ENCODE measurements at regions not wholly inside any gene's neighbourhood (a gene's known extent, or its start where the extent isn't known, plus 50 kb on each side); places are given as distances from the start of the nearest gene placed in this dataset.

DNA sequence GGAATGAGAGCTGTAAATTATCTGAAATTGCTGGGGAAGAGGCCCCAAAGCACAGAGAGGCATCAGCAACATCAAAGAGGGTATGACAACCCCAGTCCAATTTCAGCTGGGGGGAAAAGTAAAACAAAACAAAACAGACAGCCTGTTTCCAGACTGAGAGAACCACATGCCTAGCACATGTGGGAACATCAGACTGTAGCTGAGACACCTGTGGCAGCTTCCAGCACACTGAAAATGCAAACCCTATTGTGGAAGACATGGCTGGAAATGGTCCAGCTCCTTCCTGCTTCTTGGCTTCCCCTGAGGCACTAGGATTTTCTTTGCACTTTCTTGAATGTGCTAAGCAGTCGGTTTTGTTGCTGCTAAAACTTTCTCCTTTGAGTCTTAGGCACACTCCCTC, 240.9 kb upstream of the STS start:
- no peaks in the 10 kb centered on the region for H3K36me3 ChIP-seq (ENCODE audit: control insufficient read depth in 2 of 2, insufficient read depth in 1 of 2, low read length in 2 of 2)
- CTCF ChIA-PET = no interaction called here
- POLR2A ChIA-PET = no interaction called here
- no peaks in the 10 kb centered on the region for H3K9me3 ChIP-seq (ENCODE audit: control insufficient read depth, insufficient read depth, low read depth, low read length)
- no peak for TF ChIP-seq ZNF843 (tag by site-specific recombination; IDR thresholded peaks at IDR 0.05)
- TF ChIP-seq ZNF792 (tag by site-specific recombination; IDR thresholded peaks at IDR 0.05) = no peak
- no peak for TF ChIP-seq ZIC2 (tag by site-specific recombination; IDR thresholded peaks at IDR 0.05)
- TF ChIP-seq, protein P1, sequence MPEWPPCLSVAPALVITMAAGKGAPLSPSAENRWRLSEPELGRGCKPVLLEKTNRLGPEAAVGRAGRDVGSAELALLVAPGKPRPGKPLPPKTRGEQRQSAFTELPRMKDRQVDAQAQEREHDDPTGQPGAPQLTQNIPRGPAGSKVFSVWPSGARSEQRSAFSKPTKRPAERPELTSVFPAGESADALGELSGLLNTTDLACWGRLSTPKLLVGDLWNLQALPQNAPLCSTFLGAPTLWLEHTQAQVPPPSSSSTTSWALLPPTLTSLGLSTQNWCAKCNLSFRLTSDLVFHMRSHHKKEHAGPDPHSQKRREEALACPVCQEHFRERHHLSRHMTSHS (tag by site-specific recombination; IDR thresholded peaks at IDR 0.05) = no peak
- no peak for TF ChIP-seq ZNF623 (tag by site-specific recombination; IDR thresholded peaks at IDR 0.05)
- no peak for TF ChIP-seq ZNF658 (tag by site-specific recombination; IDR thresholded peaks at IDR 0.05)
- TF ChIP-seq PRDM6 (tag by site-specific recombination; IDR thresholded peaks at IDR 0.05) = no peak
- TF ChIP-seq, protein P2, sequence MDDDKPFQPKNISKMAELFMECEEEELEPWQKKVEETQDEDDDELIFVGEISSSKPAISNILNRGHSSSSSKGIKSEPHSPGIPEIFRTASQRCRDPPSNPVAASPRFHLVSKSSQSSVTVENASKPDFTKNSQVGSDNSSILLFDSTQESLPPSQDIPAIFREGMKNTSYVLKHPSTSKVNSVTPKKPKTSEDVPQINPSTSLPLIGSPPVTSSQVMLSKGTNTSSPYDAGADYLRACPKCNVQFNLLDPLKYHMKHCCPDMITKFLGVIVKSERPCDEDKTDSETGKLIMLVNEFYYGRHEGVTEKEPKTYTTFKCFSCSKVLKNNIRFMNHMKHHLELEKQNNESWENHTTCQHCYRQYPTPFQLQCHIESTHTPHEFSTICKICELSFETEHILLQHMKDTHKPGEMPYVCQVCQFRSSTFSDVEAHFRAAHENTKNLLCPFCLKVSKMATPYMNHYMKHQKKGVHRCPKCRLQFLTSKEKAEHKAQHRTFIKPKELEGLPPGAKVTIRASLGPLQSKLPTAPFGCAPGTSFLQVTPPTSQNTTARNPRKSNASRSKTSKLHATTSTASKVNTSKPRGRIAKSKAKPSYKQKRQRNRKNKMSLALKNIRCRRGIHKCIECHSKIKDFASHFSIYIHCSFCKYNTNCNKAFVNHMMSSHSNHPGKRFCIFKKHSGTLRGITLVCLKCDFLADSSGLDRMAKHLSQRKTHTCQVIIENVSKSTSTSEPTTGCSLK (tag by site-specific recombination; IDR thresholded peaks at IDR 0.05) = no peak
- TF ChIP-seq, protein P3, sequence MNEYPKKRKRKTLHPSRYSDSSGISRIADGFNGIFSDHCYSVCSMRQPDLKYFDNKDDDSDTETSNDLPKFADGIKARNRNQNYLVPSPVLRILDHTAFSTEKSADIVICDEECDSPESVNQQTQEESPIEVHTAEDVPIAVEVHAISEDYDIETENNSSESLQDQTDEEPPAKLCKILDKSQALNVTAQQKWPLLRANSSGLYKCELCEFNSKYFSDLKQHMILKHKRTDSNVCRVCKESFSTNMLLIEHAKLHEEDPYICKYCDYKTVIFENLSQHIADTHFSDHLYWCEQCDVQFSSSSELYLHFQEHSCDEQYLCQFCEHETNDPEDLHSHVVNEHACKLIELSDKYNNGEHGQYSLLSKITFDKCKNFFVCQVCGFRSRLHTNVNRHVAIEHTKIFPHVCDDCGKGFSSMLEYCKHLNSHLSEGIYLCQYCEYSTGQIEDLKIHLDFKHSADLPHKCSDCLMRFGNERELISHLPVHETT (tag by site-specific recombination; IDR thresholded peaks at IDR 0.05) = no peak
- TF ChIP-seq HIC1 (tag by site-specific recombination; IDR thresholded peaks at IDR 0.05) = no peak
- TF ChIP-seq ZNF449 (tag by site-specific recombination; IDR thresholded peaks at IDR 0.05) = no peak
- no peak for TF ChIP-seq YY1 (tag by site-specific recombination; IDR thresholded peaks at IDR 0.05)
- TF ChIP-seq, protein P4, sequence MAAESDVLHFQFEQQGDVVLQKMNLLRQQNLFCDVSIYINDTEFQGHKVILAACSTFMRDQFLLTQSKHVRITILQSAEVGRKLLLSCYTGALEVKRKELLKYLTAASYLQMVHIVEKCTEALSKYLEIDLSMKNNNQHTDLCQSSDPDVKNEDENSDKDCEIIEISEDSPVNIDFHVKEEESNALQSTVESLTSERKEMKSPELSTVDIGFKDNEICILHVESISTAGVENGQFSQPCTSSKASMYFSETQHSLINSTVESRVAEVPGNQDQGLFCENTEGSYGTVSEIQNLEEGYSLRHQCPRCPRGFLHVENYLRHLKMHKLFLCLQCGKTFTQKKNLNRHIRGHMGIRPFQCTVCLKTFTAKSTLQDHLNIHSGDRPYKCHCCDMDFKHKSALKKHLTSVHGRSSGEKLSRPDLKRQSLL (tag by site-specific recombination; IDR thresholded peaks at IDR 0.05) = no peak
- TF ChIP-seq MEIS1 (CRISPR knock-in tag; IDR thresholded peaks at IDR 0.05; ENCODE audit: borderline replicate concordance) = no peak
- no peak for TF ChIP-seq ZNF621 (tag by site-specific recombination; IDR thresholded peaks at IDR 0.05)
- TF ChIP-seq PRDM2 (tag by site-specific recombination; IDR thresholded peaks at IDR 0.05; ENCODE audit: borderline replicate concordance) = no peak
- H3K4me3 ChIP-seq (ENCODE audit: low read depth, low read length) = no peak overlapping the region
- H3K4me1 ChIP-seq (ENCODE audit: control insufficient read depth, insufficient read depth, low read length) = no peaks in the 10 kb centered on the region
- no peak overlapping the region for H3K27ac ChIP-seq (ENCODE audit: extremely low read depth, low read depth, low read length)
